GM12873 (cell line): ENCODE measurements at regions not wholly inside any gene's neighbourhood (a gene's known extent, or its start where the extent isn't known, plus 50 kb on each side); places are given as distances from the start of the nearest gene placed in this dataset.

ENCODE experiments used
- TF ChIP-seq, protein P1 (sequence below): IDR thresholded peaks from 2 replicates; pipeline ENCODE4 v1.5.1; 2012; ENCODE audit warnings: low read depth, mild to moderate bottlenecking, moderate library complexity, low read length, control low read depth; ENCODE audit not compliant: insufficient read depth; ENCODE audit errors: missing control alignments

DNA sequence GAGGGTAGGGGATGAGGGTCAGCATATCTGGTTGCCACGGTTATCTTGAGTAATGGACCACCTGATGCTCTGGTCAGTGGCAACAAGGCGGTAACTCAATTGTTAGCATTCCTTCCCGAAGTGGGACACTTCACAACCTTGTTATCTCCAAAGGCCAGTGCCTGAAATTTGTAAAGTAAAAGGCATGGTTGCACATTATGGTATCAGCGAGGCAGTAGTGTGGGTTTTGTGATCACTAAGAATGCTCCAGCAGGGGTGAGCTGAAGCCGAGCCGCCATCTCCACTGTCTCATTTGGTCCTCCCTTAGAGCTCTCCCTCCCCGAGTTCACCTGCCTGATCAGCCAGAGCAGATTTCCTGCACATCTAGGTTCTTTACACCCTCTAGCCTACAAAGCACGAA lies 50.5 kb upstream of the LGALSL start:
- TF ChIP-seq, protein P1, sequence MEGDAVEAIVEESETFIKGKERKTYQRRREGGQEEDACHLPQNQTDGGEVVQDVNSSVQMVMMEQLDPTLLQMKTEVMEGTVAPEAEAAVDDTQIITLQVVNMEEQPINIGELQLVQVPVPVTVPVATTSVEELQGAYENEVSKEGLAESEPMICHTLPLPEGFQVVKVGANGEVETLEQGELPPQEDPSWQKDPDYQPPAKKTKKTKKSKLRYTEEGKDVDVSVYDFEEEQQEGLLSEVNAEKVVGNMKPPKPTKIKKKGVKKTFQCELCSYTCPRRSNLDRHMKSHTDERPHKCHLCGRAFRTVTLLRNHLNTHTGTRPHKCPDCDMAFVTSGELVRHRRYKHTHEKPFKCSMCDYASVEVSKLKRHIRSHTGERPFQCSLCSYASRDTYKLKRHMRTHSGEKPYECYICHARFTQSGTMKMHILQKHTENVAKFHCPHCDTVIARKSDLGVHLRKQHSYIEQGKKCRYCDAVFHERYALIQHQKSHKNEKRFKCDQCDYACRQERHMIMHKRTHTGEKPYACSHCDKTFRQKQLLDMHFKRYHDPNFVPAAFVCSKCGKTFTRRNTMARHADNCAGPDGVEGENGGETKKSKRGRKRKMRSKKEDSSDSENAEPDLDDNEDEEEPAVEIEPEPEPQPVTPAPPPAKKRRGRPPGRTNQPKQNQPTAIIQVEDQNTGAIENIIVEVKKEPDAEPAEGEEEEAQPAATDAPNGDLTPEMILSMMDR: no peak

DNA sequence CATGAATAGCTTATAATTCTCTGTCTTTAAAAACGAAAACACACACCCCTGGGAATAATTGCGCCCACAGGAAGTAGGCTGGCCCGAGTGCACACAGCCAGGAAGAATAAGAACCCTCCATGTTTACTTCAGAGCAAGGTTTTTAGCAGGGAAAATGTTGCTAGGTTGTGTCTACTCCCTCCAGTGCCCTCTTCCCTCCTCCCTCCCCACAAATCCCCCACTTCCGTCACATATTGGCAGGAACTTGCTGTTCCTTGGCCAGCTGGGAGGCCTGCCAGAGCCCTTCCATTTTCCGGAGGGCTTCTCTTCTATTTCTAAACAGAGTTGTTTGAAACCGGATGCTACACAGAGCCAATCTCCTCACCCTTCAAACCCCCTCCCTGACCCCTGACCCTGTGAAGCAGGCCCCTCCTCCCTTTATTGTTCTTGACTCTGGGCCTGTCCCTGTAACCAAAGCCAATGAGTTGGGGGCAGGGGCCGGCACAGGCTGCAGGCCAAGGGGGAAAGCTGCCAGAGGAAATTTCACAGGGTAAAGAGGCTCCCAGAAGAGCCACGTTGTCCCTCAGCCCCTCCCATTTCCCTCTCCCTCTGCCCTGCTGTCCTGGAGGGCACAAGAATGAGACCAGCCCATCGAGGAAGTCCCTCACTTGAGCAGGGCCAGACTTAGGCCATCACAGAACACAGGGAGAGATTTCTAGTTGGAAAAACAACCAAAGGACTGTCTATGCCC lies 49.8 kb upstream of the LGALSL start:
- TF ChIP-seq, protein P1: no peak
